AG10803 (cell line): ENCODE measurements at regions not wholly inside any gene's neighbourhood (a gene's known extent, or its start where the extent isn't known, plus 50 kb on each side); places are given as distances from the start of the nearest gene placed in this dataset.

Experiments used
- DNase-seq: peaks from one replicate; pipeline ENCODE4 v3.0.0; 2010; ENCODE audit warnings: low read depth
- H3K4me3 ChIP-seq: 2 replicates; pipeline ENCODE4 v1.5.1; 2011; ENCODE audit warnings: mild to moderate bottlenecking, low read length, control low read depth
- CTCF ChIP-seq: conservative IDR thresholded peaks from 2 replicates; pipeline ENCODE4 v1.5.1; 2011; ENCODE audit warnings: mild to moderate bottlenecking, low read length, control low read depth, inconsistent platforms

DNA sequence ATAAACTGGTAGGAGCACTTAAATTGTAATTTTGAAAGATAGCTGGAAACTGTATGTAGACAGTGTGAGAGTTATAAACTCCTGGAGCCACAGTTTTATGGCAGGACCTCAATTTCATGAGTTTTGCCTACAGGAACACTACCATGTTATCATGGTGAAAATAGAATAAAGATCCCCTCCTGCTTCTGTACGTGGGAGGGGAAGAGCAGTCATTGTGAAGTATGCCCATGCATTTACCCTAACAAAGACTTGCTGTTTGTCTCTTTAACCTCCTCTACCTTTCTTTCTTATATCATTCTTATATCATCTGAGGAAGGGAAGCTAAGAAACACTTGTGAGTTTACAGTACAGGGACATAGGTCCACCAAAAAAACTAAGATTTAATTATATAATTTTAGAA, 327.0 kb downstream of the PCDH10 start:
- no peak overlapping the region for H3K4me3 ChIP-seq
- no peak for DNase-seq
- TF ChIP-seq CTCF, result no peak

- no peak for DNase-seq
- no peak for TF ChIP-seq CTCF
- H3K4me3 ChIP-seq, result no peak overlapping the region
Observed at GRCh38 chr4:133474501-133474900, 325.4 kb downstream of the PCDH10 start.

- no peak for DNase-seq
- H3K4me3 ChIP-seq, result no peak overlapping the region
- no peak for TF ChIP-seq CTCF
Observed at GRCh38 chr4:133472244-133472643, 323.1 kb downstream of the PCDH10 start.

DNA sequence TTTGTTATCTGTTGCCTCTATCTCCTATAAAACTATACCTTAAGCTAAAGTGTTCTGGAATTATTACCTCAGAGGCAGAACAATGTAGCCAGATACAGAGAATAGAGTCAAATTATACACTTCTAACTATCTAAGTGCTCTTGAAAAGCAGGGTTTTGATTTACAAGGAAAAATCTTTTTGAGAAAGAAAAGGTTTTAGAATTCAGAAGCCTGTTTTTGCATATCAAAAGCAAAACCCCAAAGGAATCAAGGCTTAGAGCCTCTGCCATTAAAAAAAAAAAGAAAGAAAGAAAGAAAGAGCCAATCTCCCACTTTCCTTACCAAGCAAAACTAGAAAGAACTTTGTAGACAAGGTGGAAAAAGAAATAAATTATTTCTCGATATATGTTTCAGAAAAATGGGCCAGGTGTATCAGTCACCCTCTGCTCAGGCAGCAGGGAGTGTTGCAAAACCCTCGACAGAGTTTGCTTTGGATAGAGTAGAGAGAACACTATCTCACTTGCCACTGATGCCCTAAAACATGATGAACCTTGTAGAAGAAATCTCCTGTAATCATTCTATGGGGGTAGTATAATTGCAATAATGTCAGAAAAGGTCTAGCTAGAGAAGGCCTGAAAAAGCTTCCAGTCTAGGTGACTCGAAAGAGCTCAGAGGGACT, 318.3 kb downstream of the PCDH10 start:
- no peak for TF ChIP-seq CTCF
- no peak for DNase-seq

GRCh38 chr4:133465022-133465421, 315.9 kb downstream of the PCDH10 start:
- no peak for DNase-seq
- no peak for TF ChIP-seq CTCF

More for the DNA sequence above, 318.3 kb downstream of the PCDH10 start:
- no peak overlapping the region for H3K4me3 ChIP-seq

GRCh38 chr4:133464311-133464710, 315.2 kb downstream of the PCDH10 start:
- no peak for DNase-seq
- H3K4me3 ChIP-seq, result no peak overlapping the region
- TF ChIP-seq CTCF, result no peak

More at GRCh38 chr4:133465022-133465421, 315.9 kb downstream of the PCDH10 start:
- no peak overlapping the region for H3K4me3 ChIP-seq

- TF ChIP-seq CTCF, result no peak
- H3K4me3 ChIP-seq, result no peak overlapping the region
- DNase-seq, result no peak
Observed at GRCh38 chr4:133452678-133453077, 303.6 kb downstream of the PCDH10 start.
